Right renal pelvis (tissue), 4 donors: ENCODE measurements at regions not wholly inside any gene's neighbourhood (a gene's known extent, or its start where the extent isn't known, plus 50 kb on each side); places are given as distances from the start of the nearest gene placed in this dataset.
A peak's percentile ranks its signal among the peaks of the same experiment; 100 is the strongest.

Experiments used
- DNase-seq, 4 donors: peaks; one replicate each; pipeline ENCODE4 v3.0.0-alpha.2; 2013; ENCODE audit warnings: low read depth in 4 of 4, low spot score in 3 of 4, missing footprints in 1 of 4

DNA sequence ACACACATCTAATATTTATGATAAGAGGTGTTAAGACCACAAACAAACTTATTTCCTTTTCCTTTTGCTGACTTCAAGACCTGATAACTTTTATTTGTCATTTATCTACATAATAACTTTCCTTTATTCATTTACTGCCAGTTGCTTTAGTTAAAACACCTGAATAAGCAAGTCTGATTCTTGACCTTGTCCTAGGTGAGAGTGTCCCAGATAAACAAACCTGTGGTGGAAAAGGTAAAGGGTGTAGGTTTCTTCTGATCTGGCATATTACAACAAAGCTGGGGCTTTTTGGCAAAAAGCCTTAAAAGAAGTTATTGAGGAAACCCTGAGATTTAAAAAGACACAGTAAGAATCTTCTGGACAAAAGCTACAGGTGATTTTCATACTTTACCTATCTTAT is 191.5 kb downstream of the ZBBX start:
- no peak for DNase-seq

DNA sequence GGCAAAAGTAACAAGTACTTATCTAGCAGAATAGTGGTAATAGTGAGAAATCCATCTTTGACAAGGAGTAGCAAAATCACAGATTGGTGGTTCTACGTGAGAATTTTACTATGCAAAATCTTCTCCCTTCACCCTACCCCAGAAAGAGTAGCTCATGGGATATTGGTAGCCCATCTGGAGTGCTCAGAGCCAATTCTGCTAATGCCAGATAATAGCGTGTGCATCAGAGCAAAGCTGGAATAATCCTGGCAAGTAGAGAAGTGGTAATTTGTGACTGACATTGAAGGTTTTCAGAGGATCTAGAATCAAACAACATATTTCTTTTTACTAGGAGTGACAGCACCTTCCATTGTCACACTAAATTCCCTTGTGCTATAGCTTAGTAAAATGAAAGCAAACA is 192.9 kb downstream of the ZBBX start:
- DNase-seq, result no peak

DNA sequence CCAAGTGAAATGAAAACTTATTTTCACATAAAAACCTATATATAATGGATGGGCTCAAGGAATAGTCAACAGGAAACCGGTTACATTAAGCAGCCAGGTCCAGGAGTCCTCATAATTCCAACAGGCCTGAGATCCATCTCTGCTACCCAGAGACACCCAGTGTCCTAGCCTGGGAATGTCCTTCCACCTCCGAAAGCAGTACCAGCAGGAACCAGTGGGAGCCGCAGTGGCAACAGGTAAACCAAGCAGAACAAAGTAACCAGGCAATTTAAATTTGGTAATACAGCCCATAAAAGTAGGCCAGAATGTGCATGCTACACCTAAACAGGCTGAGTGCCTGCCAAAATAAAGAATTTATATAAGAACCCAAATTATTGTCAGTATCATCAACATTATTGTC is 195.6 kb downstream of the ZBBX start:
- DNase-seq, result no peak

DNA sequence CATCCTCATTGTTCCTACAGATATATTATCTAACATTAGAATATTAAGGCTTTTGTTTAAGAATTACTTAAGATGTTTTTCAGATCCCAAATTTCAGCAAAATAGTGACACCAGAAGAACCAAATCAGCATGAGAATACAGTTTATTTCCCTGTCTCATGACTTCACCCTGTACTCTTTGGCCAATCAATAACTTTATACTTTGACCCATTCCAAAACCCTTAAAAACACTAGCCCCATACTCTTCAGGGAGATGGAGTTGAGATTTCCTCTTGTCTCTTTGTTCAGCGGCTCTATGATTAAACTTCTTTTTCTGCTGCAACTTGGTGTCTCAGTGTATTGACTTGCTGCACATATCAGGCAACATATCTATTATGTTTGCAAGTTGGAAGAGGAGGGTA is 207.7 kb downstream of the ZBBX start:
- no peak for DNase-seq

DNA sequence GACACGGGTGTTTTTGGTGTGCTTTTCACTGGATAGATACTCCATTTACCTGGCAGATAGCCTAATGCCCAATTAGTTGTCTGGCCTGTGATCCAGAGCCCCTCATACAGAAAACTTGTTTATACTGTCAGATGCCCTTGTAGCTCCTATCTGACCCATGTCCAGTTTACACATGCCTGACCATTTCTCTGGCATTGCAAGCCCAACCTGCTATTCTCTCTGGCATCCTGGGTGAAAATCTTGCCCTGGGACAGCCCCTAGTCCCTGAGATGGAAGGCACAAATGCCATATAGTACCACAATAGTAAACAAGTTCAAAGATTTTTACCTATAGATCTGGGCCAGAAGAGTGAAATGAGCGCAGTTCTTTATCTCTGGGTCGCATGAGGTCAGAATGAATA is 212.6 kb downstream of the ZBBX start:
- DNase-seq, result no peak

DNA sequence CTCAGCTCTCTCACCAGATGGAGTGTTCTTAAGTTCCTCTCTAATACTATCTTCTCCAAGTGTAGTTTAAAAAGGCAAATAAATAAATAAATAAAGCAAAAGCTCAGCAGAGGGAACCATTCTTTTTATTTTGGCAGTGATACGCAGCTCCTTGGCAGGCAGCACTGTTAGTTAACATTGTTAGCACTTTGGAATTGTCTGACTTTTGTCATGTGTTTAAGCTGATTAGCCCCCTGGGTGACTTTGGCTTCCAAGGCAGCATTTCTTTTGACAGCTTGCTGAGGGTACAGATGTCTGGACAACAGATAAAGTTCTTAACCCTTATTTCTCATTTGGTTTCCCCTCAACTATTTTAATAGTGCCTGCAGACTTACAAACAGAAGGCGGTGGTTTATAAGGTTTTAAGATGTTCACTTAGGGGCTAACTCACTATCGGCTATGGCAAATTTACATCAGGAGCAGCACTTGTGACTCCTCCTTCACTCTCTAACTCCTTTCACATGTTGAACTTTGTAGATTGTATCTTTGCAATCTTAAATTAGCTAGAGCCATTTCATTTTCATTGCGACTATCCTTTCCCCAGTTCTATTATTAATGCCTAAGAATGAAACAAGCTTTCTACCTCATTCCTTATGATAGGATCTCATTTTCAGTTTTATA is 213.4 kb downstream of the ZBBX start:
- DNase-seq, result peak in 1 of 4 donors; percentile 2

DNA sequence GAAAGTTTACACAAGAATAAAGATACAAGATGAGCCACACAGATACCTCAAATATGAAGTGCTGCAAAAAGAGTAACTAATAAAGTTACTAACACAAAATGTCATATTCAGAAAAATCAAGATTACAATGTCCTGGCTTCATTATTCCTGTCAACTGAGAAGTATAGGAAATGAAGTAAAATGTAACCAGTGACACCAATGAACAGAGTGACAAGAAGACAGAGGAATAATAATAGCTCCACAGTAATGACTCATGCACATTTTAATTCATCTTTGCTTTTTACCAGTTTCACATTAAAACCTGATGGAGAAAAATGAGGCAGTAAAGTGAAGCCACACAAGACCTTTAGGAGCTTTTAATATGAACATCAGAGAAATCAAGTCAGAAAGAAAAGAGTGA is 214.1 kb downstream of the ZBBX start:
- no peak for DNase-seq

DNA sequence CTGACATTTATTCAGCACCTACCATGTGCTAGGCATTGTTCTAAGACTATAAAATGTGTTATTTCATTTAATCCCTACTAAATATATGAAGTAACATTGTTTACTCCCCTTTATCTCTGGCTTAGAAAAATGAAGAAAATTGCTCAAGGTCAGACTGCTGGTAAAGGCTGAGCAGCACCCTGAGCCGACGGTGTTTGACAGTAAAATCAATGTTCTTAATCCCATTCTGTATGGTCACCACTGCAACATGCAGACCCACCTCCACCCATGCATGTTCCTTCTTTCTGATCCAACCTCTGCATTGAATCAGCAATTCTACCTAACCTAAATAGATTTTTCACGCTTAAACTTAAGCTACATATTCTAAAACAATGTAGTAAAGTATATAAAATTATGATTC is 216.5 kb downstream of the ZBBX start:
- no peak for DNase-seq

DNA sequence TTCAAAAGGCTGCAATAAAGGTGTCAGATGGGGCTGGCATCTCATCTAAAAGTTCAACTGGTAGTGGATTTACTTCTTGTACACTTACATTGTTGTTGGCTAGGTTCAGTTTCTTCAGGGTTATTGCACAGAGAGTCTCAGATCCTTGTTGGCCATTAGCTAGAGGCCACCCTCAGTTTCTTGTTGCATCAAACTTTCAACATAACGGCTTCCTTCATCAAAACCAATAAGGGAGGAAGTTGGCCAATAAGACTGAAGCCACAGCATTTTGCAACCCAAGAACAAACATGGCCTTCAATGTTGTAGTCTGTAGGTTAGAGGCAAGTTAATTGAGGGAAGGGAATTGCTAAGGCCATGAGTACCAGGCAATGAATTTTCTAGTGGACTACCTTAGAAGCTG is 218.0 kb downstream of the ZBBX start:
- no peak for DNase-seq

DNA sequence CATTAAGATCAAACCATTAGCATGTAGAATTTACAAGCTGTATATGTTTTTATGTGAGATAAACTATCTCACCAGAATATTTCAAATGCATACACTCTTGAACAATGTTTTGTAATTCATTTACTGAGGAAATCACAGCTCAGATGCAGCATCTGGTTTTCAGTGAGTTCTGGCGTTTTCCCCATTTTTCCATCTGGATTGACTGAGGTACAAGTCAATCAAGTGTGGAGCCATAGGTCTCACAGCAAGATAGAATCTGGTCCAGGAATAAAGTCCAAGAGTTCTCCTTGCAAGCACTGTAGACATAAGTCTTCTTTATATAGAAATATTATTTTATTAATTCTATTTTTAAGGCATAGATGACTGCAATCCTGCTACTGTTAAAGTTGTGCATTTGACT is 219.3 kb downstream of the ZBBX start:
- no peak for DNase-seq

DNA sequence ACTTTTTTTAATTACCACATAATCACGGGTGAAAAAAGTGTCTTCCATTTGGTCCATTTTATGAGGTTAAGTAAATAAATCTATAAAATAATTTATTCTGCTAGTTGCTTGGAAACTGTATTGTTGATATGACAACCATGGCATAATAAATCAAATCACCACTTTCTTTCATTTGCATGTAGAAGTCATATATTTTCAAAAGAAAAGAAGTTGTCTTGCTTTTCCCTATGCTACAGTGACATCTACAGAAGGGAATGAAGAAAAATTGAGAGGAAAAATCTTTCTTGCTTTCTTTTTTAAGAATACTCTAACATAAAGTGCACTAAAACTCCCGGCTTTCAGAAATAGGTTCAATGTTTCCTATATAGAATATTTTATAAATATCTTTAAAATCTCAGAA is 228.5 kb downstream of the ZBBX start:
- DNase-seq, result no peak

DNA sequence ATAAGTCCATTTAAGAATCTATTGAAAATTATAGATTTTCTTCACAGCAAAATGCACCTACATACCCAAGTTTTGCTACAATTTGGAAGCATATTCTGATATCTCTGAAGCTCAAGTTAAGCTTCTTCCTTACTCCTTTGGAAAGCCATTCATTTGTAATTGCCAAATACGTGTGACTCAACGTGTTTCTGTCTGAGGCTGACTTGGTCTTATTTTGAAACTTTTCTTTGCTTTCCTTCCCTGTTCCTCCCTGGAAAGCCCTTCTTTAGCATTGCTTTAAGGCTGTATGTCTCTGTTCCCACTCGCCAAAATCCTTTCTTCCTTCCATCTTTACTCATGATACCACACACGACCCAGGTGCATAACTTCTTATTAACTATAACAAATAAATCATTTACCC is 232.0 kb downstream of the ZBBX start:
- no peak for DNase-seq

DNA sequence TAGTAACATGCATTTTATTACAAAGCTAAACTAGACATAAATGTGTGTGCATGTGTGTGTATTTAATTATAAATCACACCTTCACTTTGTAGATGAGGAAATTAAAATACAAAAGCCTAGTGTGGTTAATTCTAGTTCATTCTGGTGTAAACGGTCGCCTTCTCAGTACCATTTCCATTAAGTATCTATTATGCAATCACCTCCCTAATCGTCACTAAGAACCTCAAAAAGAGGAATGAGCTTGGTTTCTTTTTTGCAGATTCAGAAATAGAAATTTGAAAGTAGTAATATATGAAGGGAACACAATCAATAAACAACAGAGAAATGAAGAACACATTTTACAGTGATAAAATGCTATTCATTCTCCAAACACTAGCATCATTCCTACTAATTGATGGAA is 233.2 kb downstream of the ZBBX start:
- DNase-seq, result no peak

DNA sequence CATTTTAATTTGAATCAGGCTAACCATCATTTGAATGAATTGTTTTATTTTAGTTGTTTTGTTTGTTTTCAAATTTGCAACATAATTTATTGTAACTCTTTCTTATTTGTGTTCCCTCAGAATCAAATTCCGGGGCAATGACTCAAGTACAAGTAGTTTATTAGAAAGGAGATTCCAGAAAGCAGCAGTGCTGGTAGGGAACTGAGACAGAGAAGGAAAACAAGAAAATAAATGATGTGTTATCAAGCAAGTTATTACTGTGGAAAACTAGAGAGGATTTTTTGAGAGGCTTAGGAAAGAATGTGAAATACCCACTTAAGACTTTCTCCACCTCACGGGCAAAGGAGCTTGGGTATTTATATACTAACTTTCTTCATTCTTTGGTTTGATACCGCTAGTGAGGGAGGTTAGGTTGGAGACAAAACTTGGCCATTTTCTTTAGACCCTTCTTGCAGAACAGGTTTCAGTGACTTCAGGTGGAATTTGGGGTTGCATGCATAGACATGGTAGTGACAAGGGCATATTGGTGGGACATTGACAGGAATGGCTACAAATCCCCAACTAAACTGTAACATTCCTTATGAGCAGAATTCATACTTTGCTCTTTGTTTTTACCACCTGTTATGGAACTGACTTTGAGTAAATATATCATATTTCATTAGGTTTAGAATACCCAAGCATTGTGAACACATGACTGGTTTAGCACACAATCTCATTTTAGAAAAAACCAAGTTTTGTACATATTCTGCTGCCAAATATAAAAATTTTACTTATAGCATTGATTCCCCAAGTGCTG is 254.3 kb downstream of the ZBBX start:
- no peak for DNase-seq

DNA sequence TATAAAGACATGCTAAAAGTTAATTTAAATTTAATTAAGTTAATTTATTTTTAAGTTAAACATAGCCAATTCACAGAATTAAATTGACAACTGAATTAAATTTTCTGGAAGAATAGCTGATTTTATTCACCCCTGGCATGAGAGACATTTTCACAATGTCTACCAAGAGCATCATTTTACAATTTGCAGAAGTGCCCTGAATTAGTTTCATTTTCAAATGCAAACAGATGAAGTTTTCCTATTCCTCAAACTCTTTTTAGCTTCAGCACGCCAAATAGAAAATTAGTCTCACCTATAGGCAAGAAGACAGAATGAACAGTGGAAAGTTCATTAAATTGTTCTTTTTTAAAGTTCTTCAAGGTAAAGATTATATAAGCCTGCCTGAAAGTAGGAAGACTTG is 259.3 kb downstream of the ZBBX start:
- DNase-seq, result no peak

DNA sequence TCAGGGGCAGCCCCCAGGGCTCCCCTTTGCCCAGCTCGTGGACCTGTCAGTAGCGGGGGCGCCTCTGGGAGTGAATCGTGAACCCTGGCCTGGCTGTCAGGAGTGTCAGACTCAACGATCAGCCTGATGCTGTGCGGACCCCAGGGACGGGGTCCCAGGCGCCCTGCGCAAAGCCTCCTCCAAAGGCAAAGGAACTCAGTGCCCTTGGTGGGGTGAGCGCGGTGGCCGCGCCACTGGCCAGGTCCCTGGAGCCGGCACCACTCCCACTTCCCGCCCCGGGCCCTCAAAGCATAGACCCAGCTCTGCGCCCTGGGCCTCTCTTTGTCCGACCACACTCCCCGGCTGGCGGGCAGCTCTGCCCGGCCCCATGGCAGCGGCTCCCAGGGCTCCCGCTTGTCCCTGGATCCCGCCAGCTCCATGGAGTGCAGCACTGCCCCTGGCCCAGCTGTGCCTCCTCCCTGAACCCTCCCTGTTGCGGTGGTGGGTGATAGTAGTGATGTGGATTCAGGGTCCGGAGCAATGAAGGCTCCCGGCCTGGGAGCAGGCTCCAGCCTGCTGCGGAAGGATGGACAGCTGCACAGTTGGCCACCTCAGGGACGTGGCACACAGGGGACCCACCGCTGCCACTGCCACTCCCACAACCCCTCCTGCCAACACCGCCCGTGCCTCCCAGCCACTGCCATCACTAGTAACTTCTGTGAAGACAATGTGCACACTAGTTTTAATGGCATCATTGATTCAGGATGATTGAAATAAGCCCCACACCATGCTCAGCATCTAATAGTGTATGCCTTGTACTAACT is 263.8 kb downstream of the ZBBX start:
- no peak for DNase-seq

DNA sequence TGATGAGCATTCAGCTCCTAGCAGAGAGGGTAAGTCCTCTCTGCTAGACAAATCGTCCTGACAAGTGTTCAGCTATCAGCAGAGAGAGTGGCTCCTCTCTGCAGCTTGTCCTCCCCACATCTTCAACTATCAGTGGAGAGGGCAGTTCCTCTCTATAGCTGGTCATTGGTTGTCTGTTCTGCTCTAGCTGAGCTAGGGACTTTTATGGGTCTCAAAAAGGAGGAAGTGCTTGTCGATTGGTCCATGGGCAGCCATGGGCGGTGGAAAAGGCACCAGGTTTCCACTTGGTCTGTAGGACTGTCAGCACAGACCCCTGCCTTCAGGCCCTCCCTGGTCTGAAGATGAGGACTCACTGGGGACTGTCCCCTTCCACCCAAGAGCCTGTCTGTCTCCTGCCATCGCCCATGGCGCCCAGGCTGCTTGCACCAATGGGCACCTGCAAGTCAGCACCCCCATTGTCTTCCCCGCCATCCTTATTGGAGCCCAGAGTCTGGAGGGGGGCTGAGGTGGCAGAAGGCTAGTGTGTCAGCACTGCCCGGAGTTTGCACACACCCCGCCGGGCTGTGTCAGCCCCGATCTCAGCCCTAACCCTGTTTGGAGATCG is 264.7 kb downstream of the ZBBX start:
- no peak for DNase-seq

DNA sequence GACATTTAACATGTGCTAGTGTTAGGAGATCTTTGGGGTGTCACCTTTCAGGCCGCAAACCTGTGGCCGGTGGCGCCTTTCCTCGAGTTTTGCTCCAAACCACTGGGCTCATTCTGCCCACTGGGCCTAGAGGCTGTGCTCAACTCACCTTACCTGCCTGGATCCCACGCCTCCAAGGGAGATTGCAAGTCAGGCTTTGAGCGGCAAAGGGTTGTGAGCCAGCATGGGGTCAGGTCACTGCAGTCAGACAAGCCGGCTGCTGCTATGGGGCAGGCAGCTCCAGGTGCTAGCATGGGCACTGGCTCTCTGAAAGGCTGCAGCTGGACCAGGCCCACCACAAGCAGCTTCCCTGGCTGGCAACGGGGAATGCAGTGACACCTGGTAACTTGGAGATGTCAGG is 265.5 kb downstream of the ZBBX start:
- no peak for DNase-seq

DNA sequence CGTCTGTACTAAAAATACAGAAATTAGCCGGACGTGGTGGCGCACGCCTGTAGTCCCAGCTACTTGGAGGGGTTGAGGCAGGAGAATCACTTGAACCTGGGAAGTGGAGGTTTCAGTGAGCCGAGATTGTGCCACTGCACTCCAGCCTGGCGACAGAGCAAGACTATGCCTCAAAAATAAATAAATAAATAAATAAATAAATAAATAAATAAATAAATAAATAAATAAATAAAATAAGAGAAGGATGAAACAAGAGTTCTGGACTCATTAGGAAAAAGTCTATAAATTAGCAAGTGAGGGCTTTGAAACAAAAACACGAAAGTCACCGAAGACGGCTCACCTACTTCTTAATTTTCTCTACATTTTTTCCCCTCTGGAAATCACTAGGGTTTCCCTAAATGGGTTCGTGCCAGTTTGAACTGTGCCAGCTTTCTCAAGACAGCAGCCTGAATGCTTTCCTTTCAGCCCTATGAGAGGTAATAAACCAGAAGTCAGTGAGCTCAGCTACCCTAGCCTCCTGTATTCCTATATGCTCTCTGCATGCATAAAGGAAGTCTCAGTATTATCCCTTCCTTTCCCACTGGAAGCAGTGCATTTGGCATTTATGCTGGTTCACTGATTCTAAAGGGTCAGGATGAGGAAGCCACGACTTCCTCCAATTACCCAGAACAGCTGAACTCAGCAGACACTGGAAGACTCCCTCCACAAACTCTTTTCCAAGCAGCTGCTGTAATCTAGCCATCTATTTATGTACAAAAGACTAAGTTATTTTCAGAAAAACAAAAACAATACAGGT is 266.9 kb downstream of the ZBBX start:
- DNase-seq, result peak in 2 of 4 donors; percentile 12 to 17

DNA sequence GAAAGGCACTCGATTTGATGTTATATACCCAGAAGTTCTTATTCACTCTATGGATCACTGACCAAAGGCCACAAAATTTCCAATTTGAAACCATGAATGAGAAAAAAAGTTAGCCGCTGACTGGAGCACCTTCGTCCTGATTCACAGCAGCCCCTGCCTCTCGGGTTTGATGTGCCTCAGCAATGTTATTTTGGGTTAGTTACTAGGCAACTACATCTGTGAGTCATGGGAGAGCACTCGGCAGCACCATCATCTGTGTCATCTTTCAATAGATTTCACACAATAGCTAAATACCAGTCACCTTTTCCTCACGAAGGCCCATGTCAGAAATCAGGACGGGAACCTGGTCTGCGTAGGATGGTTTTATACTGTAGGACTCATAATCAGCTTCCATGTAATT is 269.2 kb downstream of the ZBBX start:
- no peak for DNase-seq

DNA sequence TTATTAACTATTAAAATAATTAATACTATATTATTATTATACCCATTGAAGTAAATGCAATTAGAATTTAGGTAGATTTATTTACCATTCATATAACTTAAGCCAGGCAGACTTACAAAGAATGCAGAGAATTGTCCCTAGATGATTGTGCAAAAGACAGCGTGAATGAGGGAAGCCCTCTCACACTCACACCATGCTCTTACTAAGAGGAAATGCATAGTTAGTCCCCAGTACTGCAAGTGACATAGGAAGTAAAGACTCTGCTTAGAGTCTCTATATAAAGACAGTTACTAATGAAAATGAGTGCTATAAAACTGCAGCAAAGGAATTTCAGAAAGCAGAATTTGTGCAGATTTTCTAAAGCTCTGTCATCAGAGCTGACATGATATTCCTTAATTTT is 270.4 kb downstream of the ZBBX start:
- no peak for DNase-seq
